NCI-H510A (cell line): ENCODE measurements at regions not wholly inside any gene's neighbourhood (a gene's known extent, or its start where the extent isn't known, plus 50 kb on each side); places are given as distances from the start of the nearest gene placed in this dataset.

Experiments used
- DNase-seq: peaks from one replicate; lab custom pipeline; 2025; lab: John Stamatoyannopoulos, UW

DNA sequence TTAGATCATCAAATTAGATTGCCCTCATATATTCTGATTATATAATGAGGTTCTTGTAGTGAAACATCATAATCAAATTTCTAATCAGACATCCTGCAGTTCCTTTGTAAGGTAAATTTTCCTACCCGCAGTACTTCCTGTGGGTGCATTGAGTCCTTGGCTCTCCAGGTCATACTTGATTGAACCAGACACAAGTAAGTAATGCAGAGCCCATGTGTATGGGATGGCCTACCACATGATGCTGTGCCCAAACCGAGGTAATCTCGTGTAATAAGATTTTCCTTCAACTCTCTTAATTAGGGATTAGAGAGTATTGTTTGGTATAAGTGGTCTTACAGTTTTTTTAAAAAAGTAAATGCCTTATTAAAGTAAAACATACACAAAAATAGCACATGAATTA lies 1841.8 kb downstream of the PCDH7 start:
- DNase-seq, result no peak

GRCh38 chr4:32564626-32565025 lies 1844.5 kb downstream of the PCDH7 start:
- DNase-seq, result no peak

DNA sequence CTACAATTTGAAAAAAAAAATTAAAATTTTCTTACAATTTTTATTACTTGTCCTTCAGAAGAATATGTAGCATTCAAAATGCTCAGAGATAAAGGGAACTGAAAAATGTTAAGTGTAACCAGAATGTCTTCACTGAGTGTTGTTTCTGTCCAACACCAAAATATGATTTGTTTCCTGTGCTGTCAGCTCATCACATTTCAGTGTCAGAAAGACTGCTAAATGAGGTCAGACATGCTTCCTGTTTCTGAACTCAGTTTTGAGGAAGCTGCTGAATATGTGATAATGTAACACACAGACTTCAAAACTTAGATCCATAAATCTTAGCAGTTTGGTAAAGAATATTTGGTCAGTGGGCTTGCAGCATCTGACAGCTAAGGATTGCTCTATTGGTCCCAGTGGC lies 1849.7 kb downstream of the PCDH7 start:
- DNase-seq, result no peak

- no peak for DNase-seq
These were observed 1852.2 kb downstream of the PCDH7 start for GRCh38 chr4:32572366-32572765.

- no peak for DNase-seq
These were observed 1854.6 kb downstream of the PCDH7 start for GRCh38 chr4:32574803-32575202.

DNA sequence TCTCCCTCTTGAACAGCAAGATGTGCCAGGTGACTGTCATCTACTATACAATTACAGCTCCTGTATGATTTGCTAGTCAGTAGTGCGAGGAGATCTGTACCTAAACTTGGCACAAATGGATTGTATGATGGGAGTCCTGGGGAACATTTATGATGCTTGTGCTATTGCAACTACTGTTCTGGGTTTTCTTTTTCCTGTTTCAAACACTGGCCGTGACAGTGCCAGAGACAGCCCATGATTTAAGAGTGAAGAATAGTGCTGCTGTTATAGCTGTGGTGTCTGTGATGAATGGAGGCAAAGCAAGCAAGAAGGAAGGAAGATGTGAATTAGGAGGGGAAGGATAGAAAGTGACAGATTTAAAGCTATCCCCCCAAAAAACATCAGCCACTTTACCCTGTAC lies 1868.9 kb downstream of the PCDH7 start:
- DNase-seq, result no peak

DNA sequence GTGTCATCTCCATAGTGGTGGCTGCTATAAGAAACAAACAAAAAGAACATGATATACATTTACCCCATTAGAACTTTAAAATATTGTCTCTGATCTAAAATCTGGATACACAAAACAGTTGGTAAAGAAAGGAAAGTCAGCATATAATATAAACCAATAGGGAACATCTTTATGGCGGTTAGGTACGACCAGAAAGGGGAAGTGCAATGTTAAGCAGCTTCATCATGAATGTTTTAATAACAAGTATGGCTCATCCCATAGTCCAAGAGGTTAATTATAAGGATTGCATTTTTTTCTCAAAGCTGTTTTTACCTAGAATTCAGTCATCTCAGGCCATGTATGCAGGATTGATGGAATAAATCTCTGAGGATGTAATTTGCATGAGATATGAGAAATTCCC lies 1869.7 kb downstream of the PCDH7 start:
- no peak for DNase-seq

DNA sequence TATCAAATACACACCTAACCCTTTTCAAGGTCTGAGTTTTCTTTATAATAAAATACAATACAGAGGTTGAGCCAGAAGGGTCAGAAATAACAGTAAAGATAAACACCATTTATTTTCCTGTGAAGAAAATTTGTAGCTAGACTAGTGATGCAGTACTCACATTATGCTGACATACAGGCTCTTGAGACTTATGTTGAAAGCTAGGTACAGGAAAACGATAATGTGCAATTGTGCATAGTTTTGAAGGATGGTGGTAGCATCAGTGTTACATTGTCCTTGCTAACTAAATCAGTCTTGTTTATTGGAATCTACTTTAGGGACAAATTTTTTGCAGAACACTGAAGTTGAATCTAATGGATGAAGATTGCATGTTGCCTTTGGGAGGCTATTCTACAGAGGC lies 1877.2 kb downstream of the PCDH7 start:
- DNase-seq, result no peak

DNA sequence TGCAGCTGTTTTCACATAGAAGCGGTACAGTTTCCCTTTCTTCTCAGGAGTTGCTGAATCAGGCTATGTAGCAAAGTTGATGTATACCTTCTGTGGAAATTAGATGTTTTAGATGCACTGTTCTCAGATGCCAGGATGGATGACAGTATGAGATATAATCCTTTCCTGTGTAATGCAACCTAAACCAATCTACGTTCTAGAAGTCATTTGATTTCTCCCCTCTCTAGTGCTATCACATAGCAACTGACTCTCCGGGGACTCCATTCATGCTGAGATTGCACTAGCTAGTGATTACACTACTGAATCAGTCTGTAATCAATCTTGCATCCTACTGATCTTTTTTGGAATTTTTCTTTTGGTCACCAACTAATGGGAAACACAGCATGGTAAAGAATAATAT lies 1881.7 kb downstream of the PCDH7 start:
- no peak for DNase-seq

DNA sequence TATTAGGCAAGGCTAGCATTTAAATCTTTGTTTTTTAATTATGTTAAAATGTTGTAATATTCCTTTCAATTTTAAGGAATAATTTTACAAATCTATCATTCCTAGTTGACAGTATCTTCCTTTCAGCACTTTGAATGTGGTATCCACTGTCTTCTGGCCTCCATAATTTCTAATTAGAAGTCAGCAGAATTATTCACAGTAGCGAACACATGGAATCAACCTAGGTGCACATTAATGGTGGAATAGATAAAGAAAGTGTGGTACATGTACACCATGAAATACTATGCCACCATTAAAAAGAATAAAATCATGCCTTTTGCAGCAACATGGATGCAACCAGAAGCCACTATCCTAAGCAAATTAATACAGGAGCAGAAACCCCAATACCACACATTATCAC lies 1887.8 kb downstream of the PCDH7 start:
- no peak for DNase-seq

GRCh38 chr4:32624943-32625603 lies 1904.9 kb downstream of the PCDH7 start:
- DNase-seq, result no peak

GRCh38 chr4:32625687-32626337 lies 1905.6 kb downstream of the PCDH7 start:
- DNase-seq, result no peak

DNA sequence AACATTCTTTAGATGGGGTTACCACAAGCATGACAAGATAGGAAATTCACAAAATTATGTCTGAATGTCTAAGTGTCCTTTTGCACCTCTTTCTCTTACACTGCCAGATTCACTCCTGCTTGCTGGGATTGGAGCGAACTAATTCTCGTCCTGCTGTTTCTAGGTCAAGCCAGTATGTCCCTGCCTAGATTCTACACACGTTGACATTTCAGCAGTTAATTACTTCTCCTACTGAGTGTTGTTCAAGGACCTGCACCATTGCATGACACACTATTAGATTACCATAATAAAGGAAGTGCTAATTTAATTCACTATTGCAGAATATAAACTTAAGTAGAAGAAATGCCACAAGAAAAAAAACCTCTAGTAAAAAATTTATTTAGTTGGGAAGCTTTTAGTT lies 1911.7 kb downstream of the PCDH7 start:
- DNase-seq, result no peak

DNA sequence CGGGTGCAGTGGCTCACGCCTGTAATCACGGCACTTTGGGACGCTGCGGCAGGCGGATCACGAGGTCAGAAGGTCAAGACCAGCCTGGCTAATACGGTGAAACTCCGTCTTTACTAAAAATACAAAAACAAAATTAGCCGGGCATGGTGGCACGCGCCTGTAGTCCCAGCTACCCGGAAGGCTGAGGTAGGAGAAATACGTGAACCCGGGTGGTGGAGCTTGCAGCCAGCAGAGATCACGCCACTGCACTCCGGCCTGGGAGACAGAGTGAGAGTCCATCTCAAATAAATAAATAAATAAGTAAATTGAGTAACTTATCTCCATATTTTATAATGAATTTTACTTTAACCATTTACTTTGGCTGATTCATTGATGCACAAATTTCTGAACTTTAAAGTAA lies 1913.3 kb downstream of the PCDH7 start:
- no peak for DNase-seq

GRCh38 chr4:32645653-32646052 lies 1925.5 kb downstream of the PCDH7 start:
- no peak for DNase-seq

- DNase-seq, result no peak
These were observed 1937.8 kb downstream of the PCDH7 start for GRCh38 chr4:32658019-32658418.

GRCh38 chr4:32661229-32661628 lies 1941.1 kb downstream of the PCDH7 start:
- no peak for DNase-seq

DNA sequence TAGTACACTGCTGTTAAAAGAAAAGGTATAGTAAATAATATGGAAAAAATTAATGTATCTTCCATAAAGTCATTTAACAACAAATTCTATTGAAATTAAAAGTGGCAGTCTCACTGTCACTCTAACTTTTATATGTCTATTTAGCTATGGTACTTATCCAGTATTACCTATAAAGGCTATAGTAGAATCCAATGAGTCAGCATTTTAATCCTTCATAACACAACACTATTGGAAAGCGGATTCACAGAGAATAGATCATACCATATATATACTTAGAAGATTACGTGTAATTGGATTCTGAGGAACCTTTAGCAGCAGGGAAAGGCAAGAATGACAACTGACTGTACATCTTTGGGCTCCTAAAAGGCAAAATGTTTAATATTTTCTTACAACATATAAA lies 1942.6 kb downstream of the PCDH7 start:
- DNase-seq, result no peak

GRCh38 chr4:32672359-32672758 lies 1952.2 kb downstream of the PCDH7 start:
- no peak for DNase-seq

DNA sequence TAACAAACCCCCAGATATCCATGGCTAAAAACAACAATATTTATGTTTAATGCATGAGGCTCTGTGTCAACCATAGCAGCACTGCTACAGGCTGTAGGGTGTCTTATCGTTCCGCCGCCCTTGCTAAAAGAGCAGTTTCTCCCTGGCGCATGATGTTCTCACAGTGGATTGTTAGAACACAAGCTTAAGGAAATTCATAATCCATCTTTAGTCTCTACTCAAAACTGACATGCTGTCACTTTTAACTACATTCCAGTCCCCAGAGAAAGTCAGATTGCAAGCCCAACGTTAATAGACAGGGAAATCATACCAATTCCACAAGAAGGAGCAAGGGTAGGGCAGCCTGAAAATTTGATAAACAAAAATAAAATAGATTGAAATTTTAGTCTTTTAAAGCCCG lies 1960.8 kb downstream of the PCDH7 start:
- no peak for DNase-seq

DNA sequence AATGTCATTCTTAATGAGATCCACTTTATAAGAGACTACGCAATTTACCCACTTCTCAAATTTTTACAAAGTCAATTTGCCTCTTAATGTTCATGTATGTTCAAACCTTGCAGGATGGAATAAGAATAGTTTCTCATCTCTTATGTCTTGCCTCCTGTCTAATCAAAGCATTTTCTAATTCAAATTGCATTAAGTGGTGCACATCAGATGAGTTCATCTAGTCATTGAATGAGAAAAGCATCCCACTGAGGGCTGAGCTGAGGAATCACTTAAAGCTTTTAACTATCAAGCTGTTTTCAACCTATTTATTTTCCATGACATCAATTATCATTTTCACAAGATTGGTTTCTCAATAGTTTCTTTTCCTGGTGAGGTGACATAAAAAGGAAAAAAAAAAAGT lies 1964.0 kb downstream of the PCDH7 start:
- no peak for DNase-seq

- DNase-seq, result no peak
These were observed 1966.0 kb downstream of the PCDH7 start for GRCh38 chr4:32686123-32686522.

DNA sequence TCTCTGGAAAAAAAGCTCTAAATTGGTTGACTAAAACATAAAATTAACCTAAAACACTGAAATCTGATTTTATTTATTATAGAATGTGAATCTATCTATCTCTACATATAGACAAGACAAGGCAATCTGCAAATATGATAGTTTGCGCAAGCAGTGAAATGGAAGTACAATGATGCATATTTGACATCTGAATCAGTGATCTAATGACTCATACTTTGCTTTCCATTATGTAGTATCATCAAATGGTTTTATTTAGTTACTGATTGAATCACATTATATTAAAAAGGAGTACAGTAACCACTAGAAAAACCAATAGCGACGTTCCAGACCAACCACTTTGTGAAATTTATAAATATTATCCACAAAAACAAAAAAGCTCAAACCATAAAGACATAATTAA lies 1969.3 kb downstream of the PCDH7 start:
- no peak for DNase-seq

- no peak for DNase-seq
These were observed 1977.2 kb downstream of the PCDH7 start for GRCh38 chr4:32697281-32697814.
